HG03342 (cell line): ENCODE measurements at regions not wholly inside any gene's neighbourhood (a gene's known extent, or its start where the extent isn't known, plus 50 kb on each side); places are given as distances from the start of the nearest gene placed in this dataset.
A peak's percentile ranks its signal among the peaks of the same experiment; 100 is the strongest.

Experiments
- ATAC-seq: cut with Tn5 transposase; IDR thresholded peaks from one replicate; pipeline ENCODE4 v1.9.1; 2021; ENCODE audit warnings: mild to moderate bottlenecking, moderate library complexity; ENCODE audit not compliant: unreplicated experiment

DNA sequence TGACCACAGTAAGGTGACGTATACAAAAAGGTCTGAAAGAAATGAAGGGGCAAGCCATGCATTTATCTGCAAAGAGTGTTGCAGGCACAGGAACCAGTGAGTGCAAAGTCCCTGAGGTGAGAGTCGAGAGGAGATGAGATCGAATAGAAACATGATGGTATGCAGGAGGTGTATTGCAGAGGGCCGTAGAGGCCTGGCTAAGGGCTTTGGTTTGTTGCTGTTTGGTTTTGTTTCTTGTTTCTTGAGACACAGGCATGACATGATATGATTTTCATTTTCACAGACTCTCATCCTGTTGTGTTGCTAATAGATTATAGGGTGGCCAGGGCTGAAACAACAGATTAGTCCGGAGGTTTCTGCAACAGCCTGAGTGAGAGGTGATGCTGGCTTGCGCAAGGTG lies 80.4 kb downstream of the HSPH1 start:
- ATAC-seq: no peak

DNA sequence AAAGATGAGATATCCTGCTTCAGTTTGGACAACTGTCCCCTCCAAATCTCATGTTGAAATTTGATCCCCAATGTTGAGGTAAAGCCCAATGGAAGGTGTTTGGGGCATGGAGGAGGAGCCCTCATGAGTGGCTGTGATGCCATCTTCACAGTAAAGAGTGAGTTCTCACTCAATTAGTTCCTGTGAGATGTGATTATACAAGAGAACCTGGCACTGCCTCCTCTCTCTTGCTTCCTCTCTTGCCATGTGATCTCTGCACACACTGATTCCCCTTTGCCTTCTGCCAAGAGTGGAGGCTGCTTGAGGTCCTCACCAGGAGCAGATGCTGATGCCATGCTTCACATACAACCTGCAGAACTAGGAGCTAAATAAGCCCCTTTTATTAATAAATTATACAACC lies 86.9 kb downstream of the HSPH1 start:
- no peak for ATAC-seq

- ATAC-seq: peak; percentile 91
Measured at GRCh38 chr13:31073859-31074718, 87.6 kb downstream of the HSPH1 start.

DNA sequence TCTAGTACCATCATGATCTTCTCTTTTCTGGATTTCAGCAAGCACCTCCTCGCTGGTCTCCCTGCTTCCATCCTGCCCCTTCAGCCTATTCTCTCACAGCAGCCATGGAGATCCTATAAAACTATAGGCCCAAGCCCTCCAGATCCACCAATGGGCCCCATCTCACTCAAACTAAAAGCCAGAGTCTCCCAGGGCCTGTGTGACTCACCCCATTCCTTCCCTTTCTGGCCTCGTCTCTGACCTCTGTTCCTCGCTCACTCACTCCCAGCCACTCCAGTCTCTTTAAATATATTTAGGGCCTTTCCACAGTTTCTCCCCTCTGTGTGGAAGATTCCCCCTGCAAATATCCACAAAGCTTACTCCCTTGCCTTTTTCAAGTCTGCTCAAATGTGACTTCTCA lies 89.7 kb downstream of the HSPH1 start:
- no peak for ATAC-seq

GRCh38 chr13:31069808-31070534 lies 91.7 kb downstream of the HSPH1 start:
- ATAC-seq: no peak

- ATAC-seq: no peak
Measured at GRCh38 chr13:31068119-31068423, 93.6 kb downstream of the HSPH1 start.

DNA sequence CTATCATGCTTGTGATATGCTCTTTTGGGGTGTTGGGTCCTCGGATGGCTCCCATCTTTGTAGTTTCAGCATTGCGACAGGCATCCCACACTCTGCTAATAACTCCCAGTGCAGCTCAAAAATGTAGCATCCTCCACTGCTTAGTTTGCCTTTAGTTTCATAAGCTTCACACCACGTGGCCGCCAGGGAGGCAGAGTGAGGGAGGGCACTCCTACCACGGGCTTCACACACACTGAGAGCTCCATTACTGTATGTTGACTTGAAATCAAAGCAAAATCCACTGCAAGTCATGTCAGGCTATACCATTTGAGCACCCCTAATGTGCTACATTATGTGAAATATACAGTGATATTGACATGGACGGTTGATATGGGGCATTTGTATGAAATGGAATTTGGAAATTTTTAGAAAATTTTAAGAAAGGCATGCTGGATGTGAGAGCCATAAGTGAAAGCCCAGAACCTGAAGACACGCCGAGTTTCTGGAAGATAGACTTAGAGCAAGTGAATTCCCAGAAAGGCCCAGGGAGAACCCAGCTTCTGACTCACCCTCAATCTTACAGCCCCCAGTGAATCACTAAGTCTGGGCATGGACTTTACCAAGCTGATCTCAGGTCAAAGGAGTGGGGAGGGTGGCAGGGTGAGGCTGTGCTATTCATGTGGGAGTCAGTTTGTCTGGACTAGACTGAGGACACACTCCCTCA lies 94.1 kb downstream of the HSPH1 start:
- ATAC-seq: no peak

DNA sequence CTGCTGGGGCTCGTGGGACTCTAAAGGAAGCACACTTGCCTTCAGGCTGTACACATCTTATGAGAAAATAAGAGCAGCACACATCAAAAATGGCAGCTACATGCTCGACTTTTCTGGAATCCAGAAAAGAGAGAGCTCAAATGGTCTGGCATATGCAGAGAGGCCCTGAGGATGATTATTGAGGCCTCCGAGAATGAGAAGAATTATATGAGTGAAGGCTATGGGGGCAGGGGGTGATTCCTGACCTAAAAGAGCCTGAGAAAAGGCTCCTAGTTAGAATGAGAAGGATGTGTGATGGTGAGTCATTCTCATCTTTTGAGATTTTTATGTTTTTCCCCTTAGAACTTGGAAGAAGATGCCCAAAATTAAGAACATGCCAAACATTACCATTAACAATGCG lies 97.1 kb downstream of the HSPH1 start:
- ATAC-seq: no peak

DNA sequence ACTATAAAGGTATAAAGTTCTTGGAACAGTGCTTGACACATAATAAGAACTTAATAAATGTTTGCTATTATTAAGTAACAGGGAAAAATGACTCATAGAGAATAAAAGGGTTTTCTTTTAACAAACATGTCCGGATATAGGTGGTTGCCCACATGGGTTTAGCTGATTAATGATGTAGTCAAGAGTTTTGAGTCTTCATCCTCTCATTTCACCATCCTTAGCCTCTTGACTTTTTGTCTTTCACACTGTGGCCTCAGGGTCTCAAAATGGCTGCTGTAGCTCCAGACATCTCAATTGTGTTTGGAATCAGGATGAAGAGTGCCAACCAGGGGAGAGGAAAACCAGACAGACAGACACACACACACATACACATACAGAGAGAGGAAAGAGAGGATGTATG lies 97.9 kb downstream of the HSPH1 start:
- ATAC-seq: no peak

DNA sequence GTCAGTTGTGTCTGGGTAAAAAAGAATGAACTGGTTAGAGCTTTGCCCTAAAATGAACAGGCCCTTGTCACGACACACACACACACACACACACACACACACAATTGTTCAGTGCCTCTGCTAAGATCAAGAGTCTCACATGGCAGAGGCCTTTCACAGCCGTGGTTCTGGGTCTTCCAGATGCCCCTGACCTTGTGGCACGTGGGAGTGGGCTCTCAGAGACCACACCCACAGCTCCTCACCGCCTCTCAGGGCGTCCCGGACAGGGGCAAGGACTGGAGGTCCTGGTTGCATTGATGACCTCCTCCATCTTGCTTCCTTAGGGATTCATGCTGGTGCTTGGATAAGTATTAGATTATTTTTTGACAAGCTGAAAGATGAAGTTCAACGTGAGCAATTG lies 101.0 kb downstream of the HSPH1 start:
- no peak for ATAC-seq

GRCh38 chr13:31060220-31060619 lies 101.5 kb downstream of the HSPH1 start:
- no peak for ATAC-seq

- ATAC-seq: no peak
Measured at GRCh38 chr13:31057403-31058033, 104.2 kb downstream of the HSPH1 start.

DNA sequence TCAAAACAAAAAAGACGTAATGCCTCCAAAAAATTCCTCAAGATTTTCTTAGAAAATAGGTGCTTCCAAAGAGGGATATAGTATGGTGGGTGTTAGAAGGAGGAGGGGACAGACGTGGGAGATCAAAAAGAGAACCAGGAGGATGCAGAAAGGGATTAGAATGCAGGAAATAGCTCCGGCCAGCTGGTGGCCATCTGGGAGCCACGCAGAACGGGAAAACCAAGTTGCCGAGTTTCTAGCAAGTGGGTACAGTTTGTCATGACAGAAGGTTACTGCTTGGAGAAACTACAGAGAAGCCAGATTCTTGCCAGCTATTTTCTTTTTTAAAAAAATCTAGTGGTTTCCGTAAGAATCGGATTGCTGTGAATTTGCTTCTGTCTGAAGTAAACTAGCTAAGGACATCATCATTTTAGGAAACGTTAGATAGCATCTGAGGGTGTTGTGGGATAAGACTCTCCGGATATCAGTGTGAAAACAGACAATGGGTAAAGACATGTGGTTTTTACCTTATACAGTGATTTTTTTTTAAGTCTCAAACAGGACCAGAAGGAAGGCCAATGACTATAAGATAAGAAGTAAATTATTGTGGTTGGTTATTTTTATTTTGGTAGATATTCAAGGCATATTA lies 104.9 kb downstream of the HSPH1 start:
- ATAC-seq: no peak

DNA sequence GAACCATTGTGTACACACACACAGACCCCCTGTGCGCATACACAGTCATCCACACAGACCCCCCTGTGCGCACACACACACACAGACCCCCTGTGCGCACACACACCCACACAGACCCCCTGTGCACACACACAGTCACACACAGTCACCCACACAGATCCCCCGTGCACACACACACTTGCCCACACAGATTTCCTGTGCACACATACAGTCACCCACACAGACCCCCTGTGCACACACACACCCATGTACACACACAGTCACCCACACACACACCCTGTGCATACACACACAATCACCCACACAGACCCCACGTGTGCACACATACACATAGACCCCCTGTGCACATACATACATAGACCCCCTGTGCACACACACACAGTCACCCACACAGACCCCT lies 106.1 kb downstream of the HSPH1 start:
- ATAC-seq: no peak

DNA sequence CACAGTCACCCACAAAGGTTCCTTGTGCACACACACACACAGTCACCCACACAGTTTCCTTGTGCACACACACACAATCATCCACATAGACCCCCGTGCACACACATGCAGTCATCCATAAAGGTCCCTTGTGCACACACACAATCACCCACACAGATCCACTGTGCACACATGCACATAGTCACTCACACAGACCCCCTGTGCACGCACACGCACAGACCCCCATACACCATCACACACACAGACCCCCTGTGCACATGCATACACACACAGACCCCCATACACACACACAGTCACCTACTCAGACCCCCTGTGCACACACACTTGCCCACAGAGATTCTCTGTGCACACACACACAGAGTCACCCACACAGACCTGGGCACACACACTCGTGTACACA lies 107.1 kb downstream of the HSPH1 start:
- ATAC-seq: no peak

- ATAC-seq: no peak
Measured at GRCh38 chr13:31053896-31054295, 107.8 kb downstream of the HSPH1 start.

DNA sequence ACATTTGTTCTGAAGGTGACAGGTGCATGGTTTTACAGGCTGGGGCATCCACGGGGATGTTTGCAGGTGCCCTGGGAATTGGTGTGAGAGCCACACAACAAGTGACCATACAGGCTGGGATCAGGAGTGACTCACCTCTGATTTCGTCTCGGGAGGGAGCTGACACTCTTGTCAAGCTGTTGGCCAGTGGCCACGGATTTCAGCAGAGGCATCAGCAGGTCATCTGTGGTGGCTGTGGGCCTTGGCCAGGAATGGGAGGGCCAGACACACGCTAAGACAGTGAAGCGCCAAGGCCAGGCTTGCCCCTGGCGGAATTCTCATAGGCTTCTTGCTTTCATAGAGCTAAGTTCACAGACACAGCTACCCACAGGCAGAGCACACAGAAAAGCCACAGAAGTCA lies 108.6 kb downstream of the HSPH1 start:
- ATAC-seq: no peak

DNA sequence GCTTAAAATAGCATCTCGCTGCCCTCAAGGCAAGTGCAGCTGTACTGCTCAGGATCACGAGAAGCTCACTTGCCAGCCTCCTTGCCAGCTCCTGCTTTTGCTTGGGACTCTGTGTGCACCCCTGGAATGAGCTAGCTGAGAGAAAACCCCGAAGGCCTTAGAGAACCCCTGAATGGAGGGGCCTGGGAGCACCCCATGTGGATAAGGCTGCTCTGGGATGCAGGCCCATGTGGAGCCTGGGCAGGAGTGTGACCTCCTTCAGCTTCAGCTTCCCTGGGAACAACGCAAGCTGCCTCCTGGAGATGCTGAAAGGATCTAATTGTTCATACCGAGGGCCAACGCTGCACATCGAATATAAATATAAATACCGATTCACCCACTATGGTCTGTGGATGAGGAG lies 109.2 kb downstream of the HSPH1 start:
- ATAC-seq: no peak

GRCh38 chr13:31051999-31052398 lies 109.7 kb downstream of the HSPH1 start:
- no peak for ATAC-seq

DNA sequence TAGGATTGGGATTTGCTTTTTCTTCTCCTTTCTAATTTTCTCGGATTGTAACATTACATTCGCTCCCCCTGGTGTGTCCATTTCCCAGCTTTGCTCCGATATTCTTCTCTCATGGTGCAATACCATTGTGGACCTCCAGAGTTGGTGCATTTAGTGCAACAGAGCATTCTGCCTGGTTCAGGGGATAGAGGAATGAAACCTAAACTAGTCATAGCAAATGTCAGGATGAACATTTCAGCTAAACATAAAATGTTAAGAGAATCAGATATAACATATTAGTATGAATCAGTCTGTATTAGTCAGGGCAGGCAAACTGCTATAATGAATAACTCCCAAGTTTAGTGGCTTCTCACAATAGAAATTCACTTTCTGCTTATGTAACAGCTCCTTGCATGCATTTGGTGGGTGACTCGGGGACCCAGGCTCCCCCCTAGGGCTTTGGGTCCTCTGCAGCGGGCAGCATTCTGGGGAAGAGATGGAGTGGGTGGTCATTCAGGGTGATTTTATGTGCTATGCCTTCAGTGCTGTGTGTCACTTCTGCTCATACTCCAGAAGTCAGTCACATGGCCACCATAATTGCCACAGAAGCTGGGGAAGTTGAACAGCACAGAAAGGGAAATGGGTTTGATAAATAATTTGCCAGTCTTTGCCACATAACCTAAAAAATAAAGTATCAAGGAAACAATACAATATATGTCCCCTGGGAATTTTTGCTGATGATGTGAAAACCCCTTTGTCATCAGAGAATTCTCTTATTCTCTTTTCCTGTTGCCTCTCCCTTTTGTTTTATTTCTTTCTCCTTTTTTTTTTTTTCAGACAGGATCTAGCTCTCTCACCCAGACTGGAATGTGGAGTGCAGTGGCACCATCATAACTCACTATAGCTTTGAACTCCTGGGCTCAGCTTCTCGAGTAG lies 111.0 kb downstream of the HSPH1 start:
- no peak for ATAC-seq
